Fibroblast of peridontal ligament (primary cell): ENCODE measurements at regions not wholly inside any gene's neighbourhood (a gene's known extent, or its start where the extent isn't known, plus 50 kb on each side); places are given as distances from the start of the nearest gene placed in this dataset.
"Not testable (repeated sequence)": the region's sequence is repeated elsewhere in the genome, so short reads cannot be mapped to it uniquely, and the experiment has no call there.

Source experiments
- DNase-seq: peaks from one replicate; pipeline ENCODE4 v3.0.0-alpha.2; 2010; ENCODE audit errors: extremely low read depth

- DNase-seq, result no peak
Observed at GRCh38 chr11:69572233-69572860, 68.6 kb upstream of the CCND1 start.

- DNase-seq, result no peak
Observed at GRCh38 chr11:69572861-69573260, 68.1 kb upstream of the CCND1 start.

- DNase-seq, result peak; percentile 51
Observed at GRCh38 chr11:69573761-69574607, 67.0 kb upstream of the CCND1 start.

DNA sequence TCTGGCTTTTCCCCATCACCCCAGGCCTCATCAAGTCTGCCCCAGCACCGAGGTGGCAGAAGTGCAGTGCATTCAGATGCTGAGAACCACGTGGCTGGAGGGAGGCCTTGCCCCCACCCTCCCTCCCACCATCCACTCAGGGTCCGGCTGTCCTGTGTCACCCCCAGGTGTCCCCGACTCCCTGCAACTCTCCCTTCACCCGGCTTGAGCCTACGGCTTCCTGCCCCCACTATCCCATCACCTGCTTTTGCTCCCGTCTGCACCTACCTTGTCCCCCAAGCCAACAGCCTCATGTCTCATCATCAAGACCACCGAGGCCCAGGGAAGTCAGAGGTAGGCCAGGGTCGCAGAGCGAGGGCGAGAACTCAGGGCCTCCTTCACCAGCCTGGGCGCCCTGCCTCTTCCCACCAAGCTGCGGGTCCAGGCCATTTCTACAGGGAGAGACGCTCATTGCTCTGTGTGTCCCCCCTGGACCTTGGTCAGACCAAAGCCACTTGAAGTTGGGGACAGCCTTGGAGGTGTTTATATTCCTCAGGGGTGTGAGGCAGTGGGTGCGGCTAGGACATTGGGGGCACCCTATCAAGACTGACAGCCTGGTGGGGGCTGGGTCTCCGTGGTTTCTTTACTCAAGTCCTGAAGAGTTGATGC is 66.2 kb upstream of the CCND1 start:
- no peak for DNase-seq

- DNase-seq, result no peak
Observed at GRCh38 chr11:69575296-69576068, 65.5 kb upstream of the CCND1 start.

DNA sequence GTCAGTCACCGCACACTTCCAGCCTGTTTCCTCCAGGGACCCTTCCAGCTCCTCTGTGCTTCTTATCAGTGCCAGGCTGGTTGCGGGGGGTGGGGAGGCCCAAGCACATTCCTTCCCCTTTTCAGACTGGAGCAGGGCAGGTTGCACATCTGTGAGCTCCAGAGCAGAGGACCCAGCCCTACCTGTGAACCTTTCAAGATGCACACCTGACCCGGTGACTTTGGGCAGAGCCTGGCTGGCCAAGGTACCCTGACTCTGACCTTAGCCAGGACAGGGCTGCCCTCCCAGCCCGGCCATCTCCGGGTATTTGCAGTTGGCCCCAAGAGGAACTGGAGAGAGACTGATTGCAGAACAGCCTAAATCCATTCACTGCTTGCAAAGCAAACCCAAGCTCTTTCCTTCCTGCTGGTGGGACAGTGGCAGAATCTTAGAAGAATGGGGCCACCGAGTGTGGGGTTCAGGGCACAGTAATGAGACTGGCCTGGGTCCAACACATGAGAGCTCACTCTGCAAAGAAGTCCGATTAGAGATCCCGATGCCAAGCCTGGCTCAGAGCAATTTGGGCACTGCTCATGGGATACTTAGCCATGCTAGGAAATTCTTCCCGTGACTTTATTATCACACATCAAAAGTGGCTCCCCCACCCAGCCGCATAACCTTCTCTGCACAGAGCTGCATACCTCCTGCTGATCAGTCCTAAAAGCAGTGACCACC is 64.7 kb upstream of the CCND1 start:
- no peak for DNase-seq

GRCh38 chr11:69578167-69578566 is 62.8 kb upstream of the CCND1 start:
- no peak for DNase-seq

DNA sequence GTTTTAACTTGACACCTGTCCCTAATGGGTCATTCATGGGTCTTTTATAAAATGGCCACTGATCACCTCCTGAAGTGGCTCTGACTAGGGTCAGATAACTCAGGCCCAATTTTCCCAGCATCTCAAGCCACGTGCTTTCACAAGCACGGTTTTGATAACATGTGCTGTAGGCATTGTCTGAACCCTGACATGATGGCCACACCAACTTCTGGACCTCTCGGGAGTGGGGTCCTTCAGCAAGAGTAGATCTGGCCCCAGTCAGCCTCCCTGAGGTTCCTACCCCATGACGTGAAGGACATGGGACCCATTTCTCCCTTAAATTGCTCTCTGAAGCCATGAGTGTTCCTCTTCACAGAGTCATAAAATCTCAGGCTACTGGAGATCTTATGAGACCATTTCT is 60.4 kb upstream of the CCND1 start:
- DNase-seq, result no peak

DNA sequence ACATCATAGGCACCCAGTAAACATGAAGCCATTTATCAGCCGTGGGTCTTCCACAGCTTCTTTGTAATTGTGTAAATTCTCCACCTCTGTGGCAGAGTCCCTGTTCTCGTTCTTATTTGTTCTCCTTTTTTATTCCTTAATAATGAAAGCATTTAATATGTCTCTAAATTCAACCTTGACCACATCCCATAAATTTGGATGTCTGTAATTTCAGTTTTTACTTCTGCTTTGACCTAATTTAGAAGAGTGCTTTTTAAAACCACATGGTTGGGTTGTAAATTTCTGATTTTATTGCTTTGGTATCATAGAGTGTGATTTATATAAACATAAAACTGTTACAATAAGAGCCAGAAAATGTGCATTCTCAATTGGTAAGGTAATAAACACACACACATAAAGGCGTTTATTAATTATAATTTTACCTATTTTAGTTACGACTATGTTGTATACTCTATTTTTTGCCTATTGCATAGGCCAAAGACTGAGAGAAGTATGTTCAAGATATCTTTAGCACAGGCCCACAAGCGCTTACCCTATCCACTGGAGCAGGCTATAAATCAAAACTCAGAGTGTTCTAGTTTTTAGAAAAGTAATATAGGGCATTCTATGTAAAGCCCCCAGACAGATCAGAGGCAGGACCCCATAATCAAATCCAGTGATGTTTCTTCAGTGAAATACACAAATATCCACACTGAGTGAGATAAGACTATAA is 58.0 kb upstream of the CCND1 start:
- no peak for DNase-seq

DNA sequence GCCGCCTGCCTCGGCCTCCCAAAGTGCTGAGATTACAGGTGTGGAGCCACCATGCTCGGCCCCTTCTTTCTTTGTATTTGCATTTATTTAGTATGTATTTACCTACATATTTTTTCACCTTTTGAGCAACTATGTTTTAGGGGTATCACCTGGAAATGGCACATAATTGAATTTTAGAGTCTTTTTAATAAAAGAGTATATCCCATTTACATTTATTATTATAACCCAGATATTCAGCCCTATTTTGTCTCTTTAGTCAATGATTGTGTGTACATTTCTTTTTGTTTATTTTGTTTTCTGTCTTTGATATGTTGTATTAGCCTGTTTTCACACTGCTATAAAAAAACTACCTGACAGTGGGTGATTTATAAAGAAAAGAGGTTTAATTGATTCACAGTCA is 56.8 kb upstream of the CCND1 start:
- no peak for DNase-seq

DNA sequence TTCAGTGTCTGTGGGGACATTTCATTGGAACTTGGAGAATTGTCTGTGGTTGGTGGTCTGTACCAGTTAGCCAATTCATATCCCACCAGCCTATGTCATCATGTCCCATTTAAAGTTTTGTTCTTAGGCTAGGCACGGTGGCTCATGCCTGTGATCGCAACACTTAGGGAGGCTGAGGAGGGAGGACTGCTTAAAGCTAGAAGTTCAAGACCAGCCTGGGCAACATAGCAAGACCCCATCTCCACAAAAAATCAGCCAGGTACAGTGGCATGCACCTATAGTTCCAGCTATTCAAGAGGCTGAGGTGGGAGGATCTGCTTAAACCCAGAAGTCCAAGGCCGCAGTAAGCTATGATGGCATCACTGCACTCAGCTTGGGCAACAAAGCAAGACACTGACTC is 55.6 kb upstream of the CCND1 start:
- DNase-seq, result no peak

- no peak for DNase-seq
Observed at GRCh38 chr11:69587454-69588090, 53.4 kb upstream of the CCND1 start.

- peak; percentile 66 for DNase-seq
Observed at GRCh38 chr11:69588270-69588669, 52.7 kb upstream of the CCND1 start.

DNA sequence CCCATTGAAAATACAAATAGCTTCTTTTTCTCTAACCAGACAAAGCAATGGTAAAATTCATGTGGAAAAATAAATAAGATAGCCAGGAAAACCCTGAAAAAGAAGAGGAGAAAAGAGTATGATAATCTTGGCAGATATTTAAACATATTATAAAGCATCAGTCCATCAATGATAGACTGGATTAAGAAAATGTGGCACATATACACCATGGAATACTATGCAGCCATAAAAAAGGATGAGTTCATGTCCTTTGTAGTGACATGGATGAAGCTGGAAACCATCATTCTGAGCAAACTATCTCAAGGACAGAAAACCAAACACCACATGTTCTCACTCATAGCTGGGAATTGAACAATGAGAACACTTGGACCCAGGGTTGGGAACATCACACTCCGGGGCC is 50.9 kb upstream of the CCND1 start:
- not testable (repeated sequence) for DNase-seq
